Hepatocyte (in vitro differentiated cells): ENCODE measurements at regions not wholly inside any gene's neighbourhood (a gene's known extent, or its start where the extent isn't known, plus 50 kb on each side); places are given as distances from the start of the nearest gene placed in this dataset.

Experiments
- DNase-seq: peaks from one replicate; pipeline ENCODE4 v3.0.0-alpha.2; 2016; ENCODE audit warnings: low spot score
- H2AFZ ChIP-seq: fragments of 200-600 bp; sonication (generic); 2 replicates; pipeline ENCODE4 v1.6.0; 2016; ENCODE audit warnings: antibody characterized with exemption, mild to moderate bottlenecking
- H3K27ac ChIP-seq: fragments of 200-600 bp; sonication (generic); 2 replicates; pipeline ENCODE4 v1.5.1; 2016; ENCODE audit warnings: mild to moderate bottlenecking
- H3K27me3 ChIP-seq: fragments of 200-600 bp; sonication (generic); 2 replicates; pipeline ENCODE4 v1.6.1; 2016
- H3K36me3 ChIP-seq: fragments of 200-600 bp; sonication (generic); replicated peaks from 2 replicates; pipeline ENCODE4 v1.5.1; 2016; ENCODE audit warnings: low read depth; ENCODE audit not compliant: insufficient read depth
- H3K4me1 ChIP-seq: fragments of 200-600 bp; sonication (generic); 2 replicates; pipeline ENCODE4 v1.5.1; 2016; ENCODE audit warnings: mild to moderate bottlenecking, moderate library complexity; ENCODE audit not compliant: insufficient read depth
- H3K4me2 ChIP-seq: fragments of 200-600 bp; sonication (generic); 2 replicates; pipeline ENCODE4 v1.6.0; 2016
- H3K4me3 ChIP-seq: fragments of 200-600 bp; sonication (generic); 2 replicates; pipeline ENCODE4 v1.5.1; 2016; ENCODE audit warnings: mild to moderate bottlenecking
- H3K79me2 ChIP-seq: fragments of 200-600 bp; sonication (generic); 2 replicates; pipeline ENCODE4 v1.6.0; 2017; ENCODE audit warnings: mild to moderate bottlenecking
- H3K9me2 ChIP-seq: fragments of 200-600 bp; sonication (generic); replicated peaks from 2 replicates; pipeline ENCODE4 v1.6.0; 2017; ENCODE audit warnings: mild to moderate bottlenecking; ENCODE audit not compliant: insufficient read depth
- H3K9me3 ChIP-seq: fragments of 200-600 bp; sonication (generic); 2 replicates; pipeline ENCODE4 v1.5.1; 2016; ENCODE audit warnings: low read depth, mild to moderate bottlenecking
- H4K20me1 ChIP-seq: fragments of 200-600 bp; sonication (generic); 2 replicates; pipeline ENCODE4 v1.6.0; 2016; ENCODE audit warnings: mild to moderate bottlenecking; ENCODE audit not compliant: insufficient read depth, poor library complexity, severe bottlenecking
- EZH2 ChIP-seq: fragments of 200-600 bp; sonication (generic); IDR thresholded peaks from 2 replicates; pipeline ENCODE4 v1.6.1; 2016; ENCODE audit warnings: antibody characterized with exemption, mild to moderate bottlenecking, borderline replicate concordance
- EZH2phosphoT487 ChIP-seq: fragments of 200-600 bp; sonication (generic); IDR thresholded peaks from one replicate; pipeline ENCODE4 v1.6.1; 2018; ENCODE audit warnings: antibody characterized with exemption, mild to moderate bottlenecking, low read depth, moderate library complexity; ENCODE audit not compliant: unreplicated experiment, severe bottlenecking
- WGBS: methylation state at CpG from one replicate; pipeline ENCODE4 v1.1.6; 2016; ENCODE audit warnings: low lambda C conversion rate; ENCODE audit errors: missing lambda C conversion rate; 5-methylcytosine and 5-hydroxymethylcytosine counted together
- TF ChIP-seq, protein P1 (sequence below): fragments of 200-600 bp; sonication (generic); IDR thresholded peaks from 2 replicates; pipeline ENCODE4 v1.5.1; 2016; ENCODE audit warnings: antibody characterized with exemption, mild to moderate bottlenecking; ENCODE audit not compliant: poor library complexity

DNA sequence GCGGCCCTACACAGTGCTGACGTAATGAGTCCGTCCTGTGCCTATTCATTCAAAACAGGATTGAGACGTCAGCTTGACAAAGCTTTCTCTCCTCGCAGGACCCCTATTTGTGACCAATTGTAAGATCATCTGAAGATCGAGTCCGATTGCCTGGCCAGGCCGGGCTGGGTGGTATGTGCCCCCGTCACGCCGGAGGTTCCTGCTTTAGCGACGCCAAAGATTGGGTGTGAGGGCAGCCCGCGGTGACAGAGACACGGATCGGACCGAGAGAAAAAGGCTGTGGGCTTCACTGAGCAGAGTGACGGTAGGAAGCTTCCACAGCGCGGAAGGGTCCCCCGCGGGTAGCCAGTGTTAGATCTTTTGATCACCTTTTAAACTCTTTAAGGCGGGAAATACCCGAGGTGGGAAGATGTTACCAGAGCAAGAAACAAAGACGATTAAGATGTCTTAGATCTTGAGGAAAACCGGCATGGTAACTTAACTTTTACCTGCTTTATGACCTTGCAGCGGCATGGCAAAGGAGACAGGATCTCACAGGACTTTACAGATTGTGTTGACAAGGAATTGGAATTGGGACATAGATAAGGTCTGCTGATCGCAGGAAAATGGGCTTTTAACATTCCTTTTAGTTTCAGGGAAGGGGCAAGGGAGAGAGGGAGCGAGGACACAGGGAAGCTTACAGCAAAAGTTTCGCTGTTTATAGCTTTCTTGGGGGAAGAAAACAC, 220.0 kb downstream of the METTL4 start:
- DNase-seq, result no peak
- no peaks in the 10 kb centered on the region for H3K27me3 ChIP-seq
- peak overlapping the region; percentile 49 for H2AFZ ChIP-seq
- H3K36me3 ChIP-seq, result no peaks in the 10 kb centered on the region
- H3K4me3 ChIP-seq, result no peak overlapping the region
- H4K20me1 ChIP-seq, result no peaks in the 10 kb centered on the region
- no peaks in the 10 kb centered on the region for H3K9me2 ChIP-seq
- H3K27ac ChIP-seq, result no peak overlapping the region
- WGBS, result 69% methylated on average over 31 of the region's 31 CpGs
- peak overlapping the region; percentile 61 for H3K4me2 ChIP-seq
- TF ChIP-seq EZH2 (no peak), EZH2phosphoT487 (no peak)
- TF ChIP-seq, protein P1, sequence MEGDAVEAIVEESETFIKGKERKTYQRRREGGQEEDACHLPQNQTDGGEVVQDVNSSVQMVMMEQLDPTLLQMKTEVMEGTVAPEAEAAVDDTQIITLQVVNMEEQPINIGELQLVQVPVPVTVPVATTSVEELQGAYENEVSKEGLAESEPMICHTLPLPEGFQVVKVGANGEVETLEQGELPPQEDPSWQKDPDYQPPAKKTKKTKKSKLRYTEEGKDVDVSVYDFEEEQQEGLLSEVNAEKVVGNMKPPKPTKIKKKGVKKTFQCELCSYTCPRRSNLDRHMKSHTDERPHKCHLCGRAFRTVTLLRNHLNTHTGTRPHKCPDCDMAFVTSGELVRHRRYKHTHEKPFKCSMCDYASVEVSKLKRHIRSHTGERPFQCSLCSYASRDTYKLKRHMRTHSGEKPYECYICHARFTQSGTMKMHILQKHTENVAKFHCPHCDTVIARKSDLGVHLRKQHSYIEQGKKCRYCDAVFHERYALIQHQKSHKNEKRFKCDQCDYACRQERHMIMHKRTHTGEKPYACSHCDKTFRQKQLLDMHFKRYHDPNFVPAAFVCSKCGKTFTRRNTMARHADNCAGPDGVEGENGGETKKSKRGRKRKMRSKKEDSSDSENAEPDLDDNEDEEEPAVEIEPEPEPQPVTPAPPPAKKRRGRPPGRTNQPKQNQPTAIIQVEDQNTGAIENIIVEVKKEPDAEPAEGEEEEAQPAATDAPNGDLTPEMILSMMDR, result no peak
- H3K9me3 ChIP-seq, result no peaks in the 10 kb centered on the region
- no peaks in the 10 kb centered on the region for H3K79me2 ChIP-seq
- H3K4me1 ChIP-seq, result no peaks in the 10 kb centered on the region

DNA sequence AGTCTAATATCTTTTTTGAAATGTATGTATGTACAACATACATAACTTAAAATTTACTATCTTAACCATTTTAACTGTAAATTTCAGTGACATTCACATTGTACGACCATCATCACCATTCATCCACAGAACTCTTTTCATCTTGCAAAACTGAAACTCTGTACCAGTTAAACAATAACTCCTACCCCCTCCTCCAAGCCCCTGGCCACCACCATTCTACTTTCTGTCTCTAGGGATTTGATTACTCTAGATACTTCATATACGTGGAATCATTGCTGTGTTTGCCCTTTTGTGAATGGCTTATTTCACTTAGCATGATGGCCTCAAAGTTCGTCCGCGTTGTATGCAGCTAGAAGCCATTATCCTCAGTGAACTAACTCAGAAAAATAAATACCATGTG, 217.0 kb downstream of the METTL4 start:
- WGBS, result 85% methylated on average over 5 of the region's 5 CpGs
- Histone ChIP-seq H2AFZ (no peak overlapping the region), H3K4me2 (no peak overlapping the region), H3K4me3 (no peak overlapping the region), H3K4me1 (no peaks in the 10 kb centered on the region), H3K27me3 (no peaks in the 10 kb centered on the region), H3K9me2 (no peaks in the 10 kb centered on the region), H3K27ac (no peak overlapping the region), H3K79me2 (no peaks in the 10 kb centered on the region), H3K36me3 (no peaks in the 10 kb centered on the region), H3K9me3 (no peaks in the 10 kb centered on the region), H4K20me1 (no peaks in the 10 kb centered on the region)
- DNase-seq, result no peak
- TF ChIP-seq, protein P1, result no peak
- no peak for TF ChIP-seq EZH2
- TF ChIP-seq EZH2phosphoT487, result no peak

DNA sequence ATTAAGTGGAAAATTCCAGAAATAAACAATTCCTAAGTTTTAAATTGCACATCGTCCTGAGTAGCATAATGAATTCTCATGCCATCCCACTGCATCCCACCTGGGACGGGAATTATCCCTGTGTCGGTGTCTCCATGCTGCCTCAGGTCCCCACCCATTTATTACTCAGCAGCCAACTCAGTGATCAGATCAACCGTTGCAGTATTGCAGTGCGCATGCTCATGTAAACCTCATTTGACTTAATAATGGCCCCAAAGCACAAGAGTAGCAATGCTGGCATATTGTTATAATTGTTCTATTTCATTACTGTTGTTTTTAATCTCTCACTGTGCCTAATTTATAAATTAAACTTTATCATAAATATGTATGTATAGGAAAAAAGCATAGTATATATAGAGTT, 214.4 kb downstream of the METTL4 start:
- H3K9me2 ChIP-seq, result no peaks in the 10 kb centered on the region

More for the DNA sequence above, 214.4 kb downstream of the METTL4 start:
- Histone ChIP-seq H3K27ac (no peak overlapping the region), H3K4me3 (no peak overlapping the region), H3K4me2 (no peak overlapping the region), H3K9me3 (no peaks in the 10 kb centered on the region), H2AFZ (no peak overlapping the region), H3K4me1 (no peaks in the 10 kb centered on the region), H4K20me1 (no peaks in the 10 kb centered on the region), H3K79me2 (no peaks in the 10 kb centered on the region), H3K36me3 (no peaks in the 10 kb centered on the region), H3K27me3 (no peaks in the 10 kb centered on the region)
- DNase-seq, result no peak
- TF ChIP-seq EZH2phosphoT487 (no peak), EZH2 (no peak)
- TF ChIP-seq, protein P1, result no peak
- 97% methylated on average over 5 of the region's 5 CpGs for WGBS
